GM12892 (cell line): ENCODE measurements at regions not wholly inside any gene's neighbourhood (a gene's known extent, or its start where the extent isn't known, plus 50 kb on each side); places are given as distances from the start of the nearest gene placed in this dataset.

Experiments
- POLR2A ChIP-seq: IDR thresholded peaks from 2 replicates; pipeline ENCODE4 v1.6.1; 2011; ENCODE audit warnings: low read depth, low read length, control low read depth
- POLR2AphosphoS5 ChIP-seq: IDR thresholded peaks from 2 replicates; pipeline ENCODE4 v1.6.1; 2011; ENCODE audit warnings: low read depth, low read length, control low read depth
- TAF1 ChIP-seq: IDR thresholded peaks from 2 replicates; pipeline ENCODE4 v1.6.1; 2011; ENCODE audit warnings: low read depth, mild to moderate bottlenecking, control low read depth, low read length, borderline replicate concordance

GRCh38 chr11:13874597-13874996, 87.9 kb upstream of the SPON1 start:
- TF ChIP-seq TAF1 (no peak), POLR2AphosphoS5 (no peak), POLR2A (no peak)
